ENCODE measurements at regions not wholly inside any gene's neighbourhood (a gene's known extent, or its start where the extent isn't known, plus 50 kb on each side); places are given as distances from the start of the nearest gene placed in this dataset.
"Not testable (repeated sequence)": the region's sequence is repeated elsewhere in the genome, so short reads cannot be mapped to it uniquely, and the experiment has no call there.

DNA sequence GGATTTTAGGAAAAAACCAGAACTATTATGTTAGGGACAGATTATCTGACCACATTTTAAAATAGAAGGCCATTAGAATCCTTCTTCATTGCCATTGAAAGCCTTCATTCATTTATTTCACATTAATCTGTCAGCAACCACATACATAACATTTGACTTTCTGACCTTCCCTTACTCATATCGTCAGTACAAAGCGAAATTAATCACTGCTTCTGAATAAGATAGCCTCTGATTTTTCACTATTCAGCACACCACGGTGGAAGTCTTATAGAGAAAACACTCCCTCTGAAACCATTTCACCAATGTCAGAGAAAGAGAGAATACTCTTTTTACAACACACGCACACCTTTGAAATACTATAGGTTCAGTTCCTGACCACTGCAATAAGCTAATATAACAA is 442.5 kb upstream of the ID4 start:
- no peak overlapping the region for H3K4me3 Mint-ChIP-seq

DNA sequence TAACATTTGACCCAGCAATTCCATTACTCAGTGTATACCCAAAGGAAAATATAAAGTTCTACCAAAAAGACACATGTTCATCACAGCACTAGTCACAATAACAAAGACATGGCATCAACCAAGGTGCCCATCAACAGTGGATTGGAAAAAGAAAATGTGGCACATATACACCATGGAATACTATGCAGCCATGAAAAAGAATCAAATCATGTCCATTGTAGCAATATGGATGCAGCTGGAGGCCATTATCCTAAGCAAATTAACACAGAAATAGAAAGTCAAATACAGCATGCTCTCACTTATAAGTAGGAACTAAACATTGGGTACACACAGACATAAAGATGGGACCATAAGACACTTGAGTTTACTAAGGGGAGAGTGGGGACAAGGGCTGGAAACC is 441.9 kb upstream of the ID4 start:
- Mint-ChIP-seq H3K36me3 (no peaks in the 10 kb centered on the region), H3K27ac (no peak overlapping the region), H3K27me3 (no peaks in the 10 kb centered on the region), H3K9me3 (peaks cover 2 to 27% (median 10%) of the 10 kb centered on the region in 7 donors), H3K4me3 (no peak overlapping the region), H3K4me1 (no peaks in the 10 kb centered on the region)
- DNase-seq = no peak
- Histone ChIP-seq H3K9me3 (ENCODE audit: control insufficient read depth in 2 of 2, low read length in 2 of 2) (peaks cover 0 to 3% of the 10 kb centered on the region in 2 experiments), H3K27ac (ENCODE audit: insufficient read depth, low read length, poor library complexity, severe bottlenecking) (no peak overlapping the region), H3K36me3 (ENCODE audit: control insufficient read depth, insufficient read depth, low read length) (no peaks in the 10 kb centered on the region), H3K4me3 (ENCODE audit: low read depth, low read length) (no peak overlapping the region), H3K4me1 (ENCODE audit: control insufficient read depth, insufficient read depth, low read length, poor library complexity, severe bottlenecking) (no peaks in the 10 kb centered on the region), H3K27me3 (ENCODE audit: control insufficient read depth, insufficient read depth, low read length) (no peaks in the 10 kb centered on the region)
- no peak for ATAC-seq (ENCODE audit: low read depth in 2 of 2)

More for the DNA sequence above, 442.5 kb upstream of the ID4 start:
- Histone ChIP-seq H3K27ac (ENCODE audit: insufficient read depth, low read length, poor library complexity, severe bottlenecking) (no peak overlapping the region), H3K27me3 (ENCODE audit: control insufficient read depth, insufficient read depth, low read length) (no peaks in the 10 kb centered on the region), H3K36me3 (ENCODE audit: control insufficient read depth, insufficient read depth, low read length) (no peaks in the 10 kb centered on the region), H3K9me3 (ENCODE audit: control insufficient read depth in 2 of 2, low read length in 2 of 2) (peaks cover 0 to 3% of the 10 kb centered on the region in 2 experiments), H3K4me3 (ENCODE audit: low read depth, low read length) (no peak overlapping the region), H3K4me1 (ENCODE audit: control insufficient read depth, insufficient read depth, low read length, poor library complexity, severe bottlenecking) (no peaks in the 10 kb centered on the region)
- no peak for ATAC-seq (ENCODE audit: low read depth in 2 of 2)
- H3K36me3 Mint-ChIP-seq = no peaks in the 10 kb centered on the region
- no peak for DNase-seq
- H3K27ac Mint-ChIP-seq = no peak overlapping the region
- no peaks in the 10 kb centered on the region for H3K4me1 Mint-ChIP-seq
- H3K9me3 Mint-ChIP-seq = peaks cover 2 to 29% (median 10%) of the 10 kb centered on the region in 7 donors
- H3K27me3 Mint-ChIP-seq = no peaks in the 10 kb centered on the region

DNA sequence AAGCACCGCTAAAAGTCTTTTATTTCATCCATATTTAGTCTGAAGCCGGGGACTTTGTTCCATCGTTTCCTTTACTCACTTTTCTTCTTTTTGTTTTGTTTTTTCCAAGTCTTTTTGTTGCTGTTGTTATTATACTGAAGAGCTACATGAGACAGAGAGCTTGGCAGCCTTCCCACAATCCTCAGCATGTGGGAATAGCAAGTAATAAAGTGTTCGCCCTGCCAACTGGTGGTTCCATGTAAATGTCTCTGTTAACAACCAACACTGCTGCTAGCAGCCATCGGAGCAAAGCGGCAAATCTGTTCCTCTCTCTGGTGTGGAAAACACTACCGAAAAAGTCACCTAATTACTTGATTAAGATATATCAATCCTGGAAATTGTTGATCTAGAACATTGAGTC is 437.8 kb upstream of the ID4 start:
- no peaks in the 10 kb centered on the region for H3K36me3 Mint-ChIP-seq
- Histone ChIP-seq H3K4me3 (ENCODE audit: low read depth, low read length) (no peak overlapping the region), H3K36me3 (ENCODE audit: control insufficient read depth, insufficient read depth, low read length) (no peaks in the 10 kb centered on the region), H3K27ac (ENCODE audit: insufficient read depth, low read length, poor library complexity, severe bottlenecking) (no peak overlapping the region), H3K9me3 (ENCODE audit: control insufficient read depth in 2 of 2, low read length in 2 of 2) (peaks cover 3 to 8% of the 10 kb centered on the region in 2 experiments), H3K4me1 (ENCODE audit: control insufficient read depth, insufficient read depth, low read length, poor library complexity, severe bottlenecking) (no peaks in the 10 kb centered on the region), H3K27me3 (ENCODE audit: control insufficient read depth, insufficient read depth, low read length) (no peaks in the 10 kb centered on the region)
- no peak overlapping the region for H3K27ac Mint-ChIP-seq
- H3K9me3 Mint-ChIP-seq = peaks cover 0 to 20% (median 7%) of the 10 kb centered on the region in 7 donors
- H3K4me3 Mint-ChIP-seq = no peak overlapping the region
- no peak for DNase-seq
- ATAC-seq (ENCODE audit: low read depth in 2 of 2) = no peak
- H3K4me1 Mint-ChIP-seq = peaks cover 0 to 2% (median 0%) of the 10 kb centered on the region in 4 donors
- H3K27me3 Mint-ChIP-seq = no peaks in the 10 kb centered on the region

DNA sequence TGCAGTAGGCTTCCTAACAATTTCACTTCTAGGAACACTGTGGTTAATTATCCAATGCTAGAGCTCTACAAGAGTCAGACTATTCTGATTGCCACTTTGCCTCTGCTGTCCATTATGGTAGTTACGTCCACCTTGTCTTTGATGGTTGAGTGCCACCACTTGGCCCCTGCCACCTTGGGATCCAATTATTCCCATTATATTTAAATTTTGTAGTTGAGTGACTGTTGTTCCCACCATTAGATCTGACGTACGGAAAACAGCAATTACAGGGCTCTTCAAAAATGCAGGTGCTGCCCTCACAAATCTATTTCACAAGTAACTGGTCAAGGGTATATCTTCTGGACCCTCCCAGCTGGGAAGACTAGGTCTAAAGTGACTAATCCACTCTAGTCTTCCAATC is 432.3 kb upstream of the ID4 start:
- H3K4me1 ChIP-seq (ENCODE audit: control insufficient read depth, insufficient read depth, low read length, poor library complexity, severe bottlenecking); ATAC-seq (ENCODE audit: low read depth in 2 of 2); H3K27ac Mint-ChIP-seq; H3K27me3 ChIP-seq (ENCODE audit: control insufficient read depth, insufficient read depth, low read length); H3K36me3 Mint-ChIP-seq; H3K4me3 ChIP-seq (ENCODE audit: low read depth, low read length); DNase-seq; H3K27me3 Mint-ChIP-seq; H3K36me3 ChIP-seq (ENCODE audit: control insufficient read depth, insufficient read depth, low read length); H3K4me1 Mint-ChIP-seq; H3K4me3 Mint-ChIP-seq; H3K27ac ChIP-seq (ENCODE audit: insufficient read depth, low read length, poor library complexity, severe bottlenecking): not testable (repeated sequence)
- peaks cover 0 to 19% of the 10 kb centered on the region in 2 experiments for H3K9me3 ChIP-seq (ENCODE audit: control insufficient read depth in 2 of 2, low read length in 2 of 2)
- H3K9me3 Mint-ChIP-seq = peaks cover 6 to 42% (median 15%) of the 10 kb centered on the region in 7 donors

DNA sequence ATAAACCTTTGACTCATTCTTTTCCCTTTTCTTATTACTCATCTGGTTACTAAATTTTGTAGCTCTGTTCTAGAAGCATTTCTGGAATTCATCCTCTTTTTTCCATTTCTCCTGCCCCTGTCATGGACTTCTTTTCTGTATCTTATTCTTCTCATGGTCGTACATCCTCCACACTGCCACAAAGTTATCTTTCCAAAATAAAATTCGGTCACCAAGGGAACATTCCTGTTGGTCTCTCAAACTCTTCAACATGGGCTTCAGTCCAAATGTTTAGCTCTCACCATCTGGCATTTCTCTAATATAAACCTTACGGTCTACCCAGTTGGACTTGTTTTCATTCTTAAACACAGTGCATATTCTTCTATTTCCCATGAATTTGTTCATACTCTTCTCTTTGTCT is 428.8 kb upstream of the ID4 start:
- no peak for ATAC-seq (ENCODE audit: low read depth in 2 of 2)
- no peaks in the 10 kb centered on the region for H3K27me3 Mint-ChIP-seq
- Histone ChIP-seq H3K36me3 (ENCODE audit: control insufficient read depth, insufficient read depth, low read length) (no peaks in the 10 kb centered on the region), H3K27me3 (ENCODE audit: control insufficient read depth, insufficient read depth, low read length) (no peaks in the 10 kb centered on the region), H3K4me1 (ENCODE audit: control insufficient read depth, insufficient read depth, low read length, poor library complexity, severe bottlenecking) (no peaks in the 10 kb centered on the region), H3K4me3 (ENCODE audit: low read depth, low read length) (no peak overlapping the region), H3K27ac (ENCODE audit: insufficient read depth, low read length, poor library complexity, severe bottlenecking) (no peak overlapping the region), H3K9me3 (ENCODE audit: control insufficient read depth in 2 of 2, low read length in 2 of 2) (peaks cover 0 to 13% of the 10 kb centered on the region in 2 experiments)
- H3K27ac Mint-ChIP-seq = peak overlapping the region in 1 of 3 donors; percentile 1
- H3K9me3 Mint-ChIP-seq = peaks cover 4 to 39% (median 14%) of the 10 kb centered on the region in 7 donors
- no peak for DNase-seq
- H3K4me3 Mint-ChIP-seq = peak overlapping the region in 1 of 4 donors; percentile 61
- no peaks in the 10 kb centered on the region for H3K36me3 Mint-ChIP-seq
- no peaks in the 10 kb centered on the region for H3K4me1 Mint-ChIP-seq

DNA sequence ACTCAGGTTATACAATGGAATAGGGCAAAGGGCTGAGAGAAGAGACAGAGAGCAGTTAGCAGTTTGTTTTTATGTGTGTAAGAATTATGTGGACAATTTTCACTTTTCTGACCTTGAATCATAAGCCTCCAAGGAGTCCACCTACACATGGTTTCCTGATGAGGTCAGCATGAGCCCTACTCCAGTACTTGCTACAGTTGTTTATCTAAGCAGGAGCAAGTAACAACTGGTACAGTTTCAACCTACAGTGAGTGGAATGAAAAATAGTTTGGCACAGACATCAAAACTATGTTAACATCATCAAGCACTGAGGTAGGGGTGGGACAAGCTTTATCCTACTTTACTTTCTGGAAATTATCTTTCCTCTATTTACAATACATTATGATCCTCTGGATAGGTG is 426.7 kb upstream of the ID4 start:
- no peak overlapping the region for H3K27ac ChIP-seq (ENCODE audit: insufficient read depth, low read length, poor library complexity, severe bottlenecking)

DNA sequence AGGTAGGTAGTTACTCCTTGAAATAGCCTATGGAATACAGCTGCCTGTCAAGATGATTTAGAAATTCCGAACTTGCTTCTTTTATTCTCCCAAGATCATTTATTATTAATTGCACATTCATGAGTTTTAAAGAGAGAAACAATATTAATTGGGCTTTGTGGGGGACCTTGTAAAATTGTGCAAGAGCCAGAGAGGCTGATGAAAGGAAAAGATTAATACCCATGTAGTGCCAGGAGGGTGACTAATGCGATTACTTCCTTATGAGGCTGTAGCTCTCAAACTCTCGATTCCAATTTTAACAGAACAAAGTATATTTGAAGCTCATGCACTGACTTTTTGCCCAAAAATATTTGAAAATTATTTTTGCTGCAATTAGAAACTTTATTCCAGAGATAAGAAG is 423.8 kb upstream of the ID4 start:
- no peak overlapping the region for H3K27ac Mint-ChIP-seq
- no peaks in the 10 kb centered on the region for H3K36me3 Mint-ChIP-seq
- no peak for ATAC-seq (ENCODE audit: low read depth in 2 of 2)
- no peaks in the 10 kb centered on the region for H3K9me3 ChIP-seq (ENCODE audit: control insufficient read depth in 2 of 2, low read length in 2 of 2)
- H3K9me3 Mint-ChIP-seq = peaks cover 1 to 27% (median 4%) of the 10 kb centered on the region in 7 donors
- no peak overlapping the region for H3K4me3 ChIP-seq (ENCODE audit: low read depth, low read length)
- DNase-seq = no peak
- no peak overlapping the region for H3K4me3 Mint-ChIP-seq
- no peaks in the 10 kb centered on the region for H3K27me3 Mint-ChIP-seq
- H3K4me1 ChIP-seq (ENCODE audit: control insufficient read depth, insufficient read depth, low read length, poor library complexity, severe bottlenecking) = no peaks in the 10 kb centered on the region
- no peaks in the 10 kb centered on the region for H3K4me1 Mint-ChIP-seq
- H3K27ac ChIP-seq (ENCODE audit: insufficient read depth, low read length, poor library complexity, severe bottlenecking) = no peak overlapping the region
- no peaks in the 10 kb centered on the region for H3K36me3 ChIP-seq (ENCODE audit: control insufficient read depth, insufficient read depth, low read length)
- H3K27me3 ChIP-seq (ENCODE audit: control insufficient read depth, insufficient read depth, low read length) = no peaks in the 10 kb centered on the region

More for the DNA sequence above, 426.7 kb upstream of the ID4 start:
- ATAC-seq (ENCODE audit: low read depth in 2 of 2) = no peak
- Mint-ChIP-seq H3K9me3 (peaks cover 3 to 31% (median 7%) of the 10 kb centered on the region in 7 donors), H3K27ac (no peak overlapping the region), H3K4me3 (no peak overlapping the region), H3K27me3 (no peaks in the 10 kb centered on the region), H3K36me3 (no peaks in the 10 kb centered on the region), H3K4me1 (no peaks in the 10 kb centered on the region)
- no peaks in the 10 kb centered on the region for H3K4me1 ChIP-seq (ENCODE audit: control insufficient read depth, insufficient read depth, low read length, poor library complexity, severe bottlenecking)
- H3K9me3 ChIP-seq (ENCODE audit: control insufficient read depth in 2 of 2, low read length in 2 of 2) = peaks cover 0 to under 1% of the 10 kb centered on the region in 2 experiments
- DNase-seq = no peak
- no peak overlapping the region for H3K4me3 ChIP-seq (ENCODE audit: low read depth, low read length)
- no peaks in the 10 kb centered on the region for H3K27me3 ChIP-seq (ENCODE audit: control insufficient read depth, insufficient read depth, low read length)
- H3K36me3 ChIP-seq (ENCODE audit: control insufficient read depth, insufficient read depth, low read length) = no peaks in the 10 kb centered on the region

DNA sequence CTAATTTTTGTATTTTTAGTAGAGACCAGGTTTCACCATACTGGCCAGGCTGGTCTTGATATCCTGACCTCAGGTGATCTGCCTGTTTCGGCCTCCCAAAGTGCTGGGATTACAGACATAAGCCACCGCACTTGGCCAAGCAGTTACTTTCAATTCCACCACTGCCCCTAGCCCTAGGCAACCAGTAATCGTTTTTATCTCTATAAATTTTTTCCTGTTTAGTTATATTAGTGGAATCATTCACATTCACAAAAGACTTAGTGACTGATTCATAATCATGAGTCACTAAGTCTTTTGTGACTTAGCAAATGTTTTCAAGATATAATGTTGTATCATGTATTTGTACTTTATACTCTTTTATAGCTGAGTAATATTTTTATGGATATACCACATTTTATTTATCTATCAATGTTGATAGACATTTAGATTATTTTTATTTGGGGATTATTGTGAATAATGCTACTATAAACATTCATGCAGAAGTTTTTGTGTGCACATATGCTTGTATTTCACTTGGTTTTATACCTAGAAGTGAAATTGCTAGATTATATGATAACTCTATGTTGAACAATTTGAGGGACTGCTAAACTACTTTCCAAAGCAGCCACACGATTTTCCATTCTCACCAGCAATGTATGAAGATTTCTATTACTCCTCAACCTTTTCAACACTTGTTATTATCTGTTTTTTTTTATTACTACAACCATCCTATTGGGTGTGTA is 421.4 kb upstream of the ID4 start:
- Mint-ChIP-seq H3K4me1 (no peaks in the 10 kb centered on the region), H3K4me3 (no peak overlapping the region), H3K36me3 (no peaks in the 10 kb centered on the region), H3K27ac (no peak overlapping the region), H3K27me3 (no peaks in the 10 kb centered on the region), H3K9me3 (peaks cover 0 to 14% (median 2%) of the 10 kb centered on the region in 7 donors)
- H3K27ac ChIP-seq (ENCODE audit: insufficient read depth, low read length, poor library complexity, severe bottlenecking) = no peak overlapping the region
- H3K36me3 ChIP-seq (ENCODE audit: control insufficient read depth, insufficient read depth, low read length) = no peaks in the 10 kb centered on the region
- DNase-seq (no peak), ATAC-seq (ENCODE audit: low read depth in 2 of 2) (no peak)
- no peaks in the 10 kb centered on the region for H3K27me3 ChIP-seq (ENCODE audit: control insufficient read depth, insufficient read depth, low read length)
- H3K9me3 ChIP-seq (ENCODE audit: control insufficient read depth in 2 of 2, low read length in 2 of 2) = no peaks in the 10 kb centered on the region
- no peak overlapping the region for H3K4me3 ChIP-seq (ENCODE audit: low read depth, low read length)
- H3K4me1 ChIP-seq (ENCODE audit: control insufficient read depth, insufficient read depth, low read length, poor library complexity, severe bottlenecking) = no peaks in the 10 kb centered on the region

Data from CD4-positive, CD25-positive, alpha-beta regulatory T cell (primary cell).